NCI-H2227 (cell line): ENCODE measurements at regions not wholly inside any gene's neighbourhood (a gene's known extent, or its start where the extent isn't known, plus 50 kb on each side); places are given as distances from the start of the nearest gene placed in this dataset.

ENCODE experiments used
- DNase-seq: peaks from one replicate; lab custom pipeline; 2025; ENCODE audit not compliant: unreplicated experiment; lab: John Stamatoyannopoulos, UW

DNA sequence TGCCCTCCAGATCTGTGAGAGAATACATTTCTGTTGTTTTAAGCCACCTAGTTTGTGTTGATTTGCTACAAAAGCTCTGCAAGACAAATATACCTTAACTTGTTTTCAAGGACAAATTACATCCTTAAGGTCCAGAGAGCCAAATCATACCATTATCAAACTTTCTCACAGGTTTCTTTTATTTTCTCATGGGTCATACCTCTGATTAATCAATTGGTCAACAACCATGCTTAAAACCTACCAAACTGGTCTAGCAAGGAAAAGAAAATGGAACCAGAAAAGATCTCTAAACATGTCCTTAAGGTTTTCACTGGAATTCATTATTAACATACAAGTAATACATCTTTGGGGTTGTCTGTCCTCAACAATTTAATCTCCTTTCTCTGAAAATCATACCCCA lies 535.0 kb downstream of the CD83 start:
- no peak for DNase-seq

DNA sequence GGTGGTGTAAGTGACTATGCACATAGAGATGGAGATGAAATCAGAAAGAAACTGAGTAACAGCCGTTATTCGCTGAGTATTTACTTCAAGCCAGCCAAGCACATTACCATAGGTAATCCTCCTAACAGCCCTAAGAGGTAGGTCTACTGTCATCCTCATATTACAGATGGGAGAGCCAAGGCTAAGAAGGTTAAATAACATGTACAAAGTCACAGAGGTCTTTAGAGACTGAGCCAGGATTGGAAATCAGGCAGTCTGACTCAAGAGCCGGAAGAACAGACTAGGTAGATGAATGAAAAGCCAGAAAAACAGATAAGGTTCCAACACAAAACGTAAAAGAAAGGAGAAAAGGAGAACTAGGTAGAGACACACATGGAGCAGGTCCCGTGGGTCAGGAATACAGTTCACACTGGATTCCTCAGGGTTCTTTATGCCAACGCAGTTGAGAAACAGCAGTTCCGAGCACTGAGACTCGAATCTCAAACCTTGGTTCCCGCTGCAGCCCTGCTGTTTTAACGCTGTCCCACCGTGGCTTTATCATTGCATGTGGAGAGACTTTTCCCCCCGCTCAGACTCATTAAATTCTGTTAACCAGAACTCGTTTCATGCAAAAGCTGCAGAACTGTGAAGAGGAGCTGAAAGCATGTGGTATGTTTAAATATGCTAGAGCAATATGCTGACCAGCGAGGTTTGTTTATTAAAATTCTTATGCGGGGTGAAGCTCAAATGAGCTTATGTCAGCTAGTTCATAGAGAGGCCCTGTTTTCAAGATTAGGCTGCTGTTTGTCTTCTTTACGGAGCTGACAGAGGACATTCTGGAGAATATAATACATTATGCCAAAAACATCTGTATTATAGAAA lies 537.9 kb downstream of the CD83 start:
- no peak for DNase-seq

DNA sequence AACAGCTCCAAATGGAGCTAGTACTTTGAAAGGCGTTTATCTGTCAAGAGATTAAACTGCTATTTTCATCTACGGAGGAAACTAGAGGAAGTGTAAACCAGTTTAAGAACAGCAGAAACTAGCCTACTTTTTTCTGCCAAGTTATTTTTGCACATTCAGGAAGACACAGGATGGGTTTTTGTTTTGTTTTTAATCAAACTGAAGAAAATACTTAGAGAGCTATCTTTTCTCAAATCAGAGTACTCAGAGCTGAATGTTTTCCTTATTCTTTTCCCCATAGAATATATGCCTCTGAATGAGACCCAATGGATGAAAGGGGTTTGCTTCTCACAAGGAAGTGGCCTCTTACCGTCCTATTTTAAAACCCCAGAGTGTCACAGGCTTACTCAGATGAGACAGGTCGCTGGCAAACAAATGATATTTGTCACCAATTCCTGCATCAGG lies 538.5 kb downstream of the CD83 start:
- no peak for DNase-seq

DNA sequence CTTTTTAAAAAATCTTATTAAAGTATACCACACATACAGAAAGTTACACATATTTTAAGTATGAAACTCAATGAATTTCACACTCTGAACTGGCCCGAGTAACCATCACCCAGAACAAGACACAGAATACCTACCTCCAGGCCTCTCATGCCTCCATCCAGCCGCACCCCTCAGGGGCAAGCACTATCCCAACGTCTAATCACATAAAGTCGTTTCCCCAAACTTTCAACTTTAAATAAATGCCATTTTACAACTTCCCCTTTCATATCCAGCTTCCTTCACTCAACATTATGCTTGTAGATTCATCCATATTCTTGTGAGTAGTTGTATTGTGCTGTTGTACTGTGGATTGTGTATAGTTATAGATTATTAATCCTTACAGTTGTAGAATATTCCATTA lies 539.1 kb downstream of the CD83 start:
- no peak for DNase-seq

DNA sequence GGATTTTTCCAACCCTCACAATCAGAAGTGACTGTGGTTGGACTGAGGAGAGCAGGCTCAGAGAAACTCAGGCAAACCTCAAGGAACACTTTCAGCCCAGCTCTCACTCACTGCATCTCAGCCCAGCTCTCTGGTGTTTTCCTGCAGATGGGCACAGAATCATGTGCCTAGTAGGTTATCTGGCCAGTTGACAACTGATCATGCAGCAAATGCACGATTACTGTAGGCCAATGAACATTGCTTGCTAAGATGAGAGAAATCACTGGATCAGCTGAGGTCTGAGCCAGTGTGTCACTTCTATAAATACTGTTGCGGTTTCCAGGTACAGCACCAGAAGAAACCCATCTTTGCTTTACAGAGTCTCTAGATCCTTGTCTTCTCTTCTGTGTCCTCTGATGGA lies 540.5 kb downstream of the CD83 start:
- DNase-seq: no peak

DNA sequence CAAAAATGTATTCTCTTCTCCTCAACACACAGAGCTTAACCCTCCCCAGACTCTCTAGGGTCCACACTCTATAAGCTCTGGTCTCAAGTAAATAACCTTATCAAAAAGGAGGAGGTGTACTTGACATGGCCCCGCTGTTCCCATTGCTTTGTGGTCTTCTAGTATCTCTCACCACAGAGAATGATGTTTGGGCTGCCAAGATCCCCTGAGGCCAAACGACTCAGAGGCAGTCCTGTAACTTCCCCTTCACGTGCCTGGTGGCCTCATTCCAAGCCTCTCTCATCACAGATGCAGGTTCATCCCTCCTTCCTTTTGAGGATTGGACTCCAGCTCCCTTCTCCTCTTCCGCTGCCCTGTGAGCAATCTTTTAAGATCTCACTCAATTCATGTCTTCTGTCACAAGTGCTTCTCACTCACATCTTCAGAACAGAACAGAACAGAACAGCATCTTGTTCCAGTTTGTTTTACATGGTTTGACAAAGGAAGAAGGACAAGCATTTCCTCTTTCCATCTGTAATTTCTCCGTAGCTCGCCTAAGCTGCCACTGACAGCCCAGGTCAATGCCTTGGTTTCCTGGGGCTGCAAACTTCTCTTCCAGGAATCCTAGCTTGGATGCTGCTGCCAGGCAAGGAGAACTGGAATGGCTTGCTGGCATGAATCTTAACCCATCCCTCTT lies 541.5 kb downstream of the CD83 start:
- DNase-seq: no peak

DNA sequence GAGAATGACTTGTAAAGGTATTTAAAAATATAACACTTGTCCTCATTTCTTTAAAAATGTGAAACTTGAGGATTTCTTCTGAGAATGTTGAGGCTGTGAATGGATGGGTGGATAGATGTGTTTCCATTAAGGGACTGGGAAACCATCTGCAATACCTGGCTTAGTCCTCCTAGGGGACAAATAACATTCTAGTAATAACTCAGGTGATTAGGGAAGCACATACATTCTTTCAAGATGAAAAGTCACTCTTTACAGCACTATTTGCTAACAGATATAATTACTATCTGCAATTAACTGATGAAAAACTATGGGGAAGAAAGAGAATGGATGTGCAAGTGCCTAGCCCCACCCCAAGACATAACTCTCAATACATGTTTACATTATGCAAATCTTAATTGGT lies 542.3 kb downstream of the CD83 start:
- no peak for DNase-seq

DNA sequence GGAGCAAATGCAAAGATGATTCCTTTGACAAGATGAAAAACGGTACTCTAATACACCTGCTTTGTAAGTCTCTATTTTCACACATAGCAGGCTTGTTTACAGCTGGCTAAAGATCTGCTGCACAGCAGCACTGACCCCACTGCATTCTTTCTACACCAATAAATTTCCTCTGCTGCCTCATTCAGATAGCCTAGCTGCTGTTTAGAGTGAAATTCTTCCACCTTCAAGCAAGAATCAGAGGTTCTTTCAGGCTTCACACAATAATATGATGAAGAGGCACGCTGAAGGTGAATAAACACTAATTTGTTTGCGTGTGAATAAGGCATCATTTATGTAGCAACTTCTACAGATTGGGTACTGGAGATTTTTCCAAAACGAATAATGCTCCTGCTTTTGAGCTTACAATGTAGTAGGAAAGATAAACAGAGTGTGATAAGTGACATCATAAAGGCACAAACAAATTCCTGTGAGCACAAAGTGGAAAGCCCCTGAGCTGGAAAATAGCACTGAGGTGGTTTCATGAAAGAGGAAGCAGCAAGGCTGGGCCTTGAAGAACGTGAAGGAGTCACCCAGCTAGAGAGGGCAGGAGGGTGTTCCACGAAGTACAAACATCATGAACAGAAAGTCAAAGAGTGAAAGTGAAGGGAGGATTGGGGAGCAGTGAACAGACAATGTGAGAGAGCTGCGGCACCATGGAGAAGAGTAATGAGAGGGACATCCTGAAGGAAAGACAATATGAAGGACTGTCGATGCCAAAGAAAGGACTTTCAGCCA lies 543.4 kb downstream of the CD83 start:
- DNase-seq: no peak

DNA sequence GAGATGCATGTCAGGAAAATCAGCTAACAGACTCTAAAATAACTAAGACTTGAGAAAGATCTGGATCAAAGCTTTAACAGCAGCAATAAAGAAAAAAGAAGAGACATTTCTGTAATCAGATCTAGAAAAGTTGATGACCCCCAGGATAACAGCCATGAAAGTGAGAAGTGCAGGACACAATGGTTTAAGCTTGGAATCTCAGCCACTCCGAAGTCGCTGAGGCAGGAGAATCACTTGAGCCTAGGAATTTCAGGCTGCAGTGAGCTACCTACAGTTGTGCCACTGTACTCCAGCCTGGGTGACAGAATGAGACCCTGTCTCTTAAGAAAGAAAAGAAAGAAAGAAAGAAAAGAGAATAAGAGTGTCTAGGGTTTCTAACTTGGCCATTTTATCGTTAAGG lies 544.1 kb downstream of the CD83 start:
- DNase-seq: no peak

DNA sequence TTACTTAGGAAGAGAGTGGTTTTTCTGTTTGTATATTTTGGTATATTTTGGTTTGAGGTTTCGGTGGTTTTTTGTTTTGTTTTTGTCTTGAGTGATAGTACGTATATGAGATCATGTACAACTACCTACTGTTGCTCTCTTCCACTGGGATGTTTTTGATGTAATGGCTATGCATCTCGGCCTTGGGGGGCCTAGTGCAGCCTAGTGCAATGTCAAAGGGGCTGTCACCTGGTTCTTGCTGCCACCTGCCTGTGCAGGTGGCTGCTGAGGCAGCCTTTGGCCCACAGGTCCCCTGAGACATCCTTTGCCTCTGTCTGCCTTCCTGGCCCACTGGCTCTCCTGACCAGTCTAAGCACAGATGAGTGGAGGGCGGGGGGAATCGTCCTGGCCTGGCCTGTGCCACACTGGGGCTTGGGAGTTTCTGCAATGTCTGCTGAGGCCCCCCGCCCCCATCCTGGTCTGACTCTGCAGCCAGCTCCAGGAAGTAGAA lies 546.6 kb downstream of the CD83 start:
- no peak for DNase-seq

DNA sequence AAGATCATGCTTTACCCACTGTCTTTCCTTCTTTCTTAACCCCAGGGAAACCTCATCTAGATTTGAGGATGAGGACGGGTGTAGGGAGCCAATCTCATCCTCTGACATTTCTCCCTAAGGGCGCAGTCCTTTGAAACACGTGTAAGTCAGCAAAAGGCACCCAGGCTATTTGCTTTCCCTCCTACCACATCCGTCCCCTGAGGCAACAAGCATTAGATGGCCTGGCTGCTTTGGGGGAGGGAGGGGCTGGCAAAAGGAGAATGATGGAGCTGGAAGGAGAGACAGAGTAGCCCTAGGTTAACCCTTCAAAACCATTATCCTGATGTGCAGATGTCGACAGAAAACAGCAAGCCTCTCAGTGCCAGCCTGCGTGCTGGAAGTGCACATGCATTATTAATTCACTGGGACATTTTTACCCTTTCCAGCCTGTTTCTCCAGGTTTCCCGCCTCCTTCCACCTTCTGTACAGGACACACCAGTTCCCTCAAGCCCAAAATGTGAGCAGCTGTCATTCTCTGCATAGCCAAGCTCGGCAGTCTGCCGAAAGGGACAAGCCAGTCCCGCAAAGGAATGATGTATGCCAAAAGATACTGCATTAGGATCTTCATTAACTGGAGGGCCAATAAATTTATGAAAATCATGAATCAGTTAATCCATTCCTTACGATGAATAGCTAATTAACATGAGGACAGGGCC lies 547.2 kb downstream of the CD83 start:
- no peak for DNase-seq

DNA sequence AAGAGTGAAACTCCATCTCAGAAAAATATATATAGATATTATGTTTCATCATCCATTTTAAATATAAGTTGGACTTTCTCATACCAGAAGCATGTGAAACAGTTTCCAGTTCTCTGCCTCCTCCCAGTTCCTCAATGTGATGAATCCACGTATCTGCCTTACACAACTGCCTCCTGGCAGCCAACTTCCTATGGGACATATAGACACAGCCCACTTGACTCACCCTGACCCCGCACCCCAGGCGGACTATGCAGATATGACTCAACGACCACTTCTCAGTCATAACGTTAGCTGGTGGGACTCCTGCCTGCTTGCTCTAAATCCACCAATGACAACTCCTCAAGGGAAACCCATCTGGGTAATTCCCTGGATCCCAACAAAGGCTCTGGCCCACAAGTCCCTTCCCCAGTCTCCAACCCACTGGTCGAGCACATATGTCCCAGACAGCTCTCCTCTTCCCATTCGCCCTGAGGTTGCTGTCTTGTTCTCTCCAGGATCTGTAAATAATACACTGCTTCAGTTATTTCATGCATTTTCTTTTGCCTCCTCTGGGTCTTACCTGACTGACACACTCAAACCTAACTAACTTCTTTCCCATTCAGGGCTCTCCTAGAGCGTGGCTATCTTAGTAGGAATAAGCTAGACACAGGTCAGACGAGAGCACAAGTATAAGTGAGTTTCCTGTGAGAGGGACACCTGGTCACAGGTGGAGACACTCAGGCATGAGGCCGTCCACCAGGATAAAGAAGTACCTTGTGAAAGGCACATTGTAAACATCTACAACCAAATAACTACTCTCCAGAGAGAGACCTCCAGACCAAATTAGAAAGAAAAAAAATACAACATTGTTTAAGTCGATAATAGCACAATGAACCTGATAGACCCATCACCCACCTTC lies 548.5 kb downstream of the CD83 start:
- no peak for DNase-seq

DNA sequence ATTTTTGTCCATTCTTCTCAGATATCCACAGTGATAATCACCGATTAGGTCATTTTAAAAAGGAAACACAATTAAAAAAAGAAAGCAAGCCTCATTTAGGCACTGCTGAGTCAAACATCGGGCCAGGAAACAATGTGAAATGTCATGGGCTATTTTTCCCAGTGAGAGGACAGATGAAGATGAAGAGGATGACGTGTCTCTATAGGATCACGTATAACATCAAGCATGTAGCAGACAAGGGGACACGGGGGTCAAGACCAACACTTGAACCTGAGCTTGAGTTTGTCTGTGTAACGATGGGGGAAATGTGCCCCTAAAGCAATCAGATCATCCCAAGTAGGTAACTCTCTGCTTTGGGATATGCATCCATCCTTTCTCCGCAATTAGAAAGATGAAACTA lies 553.2 kb downstream of the CD83 start:
- no peak for DNase-seq

DNA sequence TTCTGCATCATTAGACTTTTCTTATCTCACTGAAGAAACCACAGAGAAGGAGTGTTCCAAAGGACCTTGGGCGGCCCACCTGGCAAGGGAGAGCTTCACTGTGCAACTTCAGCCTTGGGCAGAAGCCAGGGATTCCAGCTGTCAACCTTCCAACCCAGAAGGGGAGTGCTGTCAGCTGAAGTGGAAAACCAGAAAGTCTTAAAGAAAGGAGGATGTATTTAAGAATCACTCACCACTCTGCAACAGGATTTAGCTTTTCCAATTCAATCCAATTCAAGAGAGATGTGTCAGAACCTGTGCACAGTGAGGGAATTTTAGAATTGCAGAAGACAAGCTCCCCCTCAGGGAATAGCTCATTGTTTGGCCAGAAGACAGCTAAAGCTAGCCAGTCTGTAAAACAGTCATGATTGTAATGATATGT lies 553.7 kb downstream of the CD83 start:
- DNase-seq: peak; percentile 9

DNA sequence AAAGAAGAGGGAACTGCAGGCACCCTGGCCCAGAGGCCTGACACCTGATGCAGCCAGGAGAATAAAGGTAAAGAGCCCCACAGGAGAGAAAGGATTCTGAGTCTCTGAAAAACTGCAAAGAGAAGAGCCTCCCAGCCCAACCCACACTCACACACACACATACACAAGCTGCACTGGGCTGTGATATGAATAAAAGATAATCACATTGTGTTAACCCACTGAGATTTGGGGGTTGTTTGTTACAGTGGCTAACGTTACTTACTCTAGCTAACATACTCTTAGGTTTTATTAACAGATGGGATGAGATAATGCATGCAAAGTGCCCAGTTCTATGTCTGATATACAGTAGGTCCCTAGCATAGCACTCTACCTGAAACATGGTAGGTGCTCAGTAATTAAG lies 554.4 kb downstream of the CD83 start:
- DNase-seq: no peak

DNA sequence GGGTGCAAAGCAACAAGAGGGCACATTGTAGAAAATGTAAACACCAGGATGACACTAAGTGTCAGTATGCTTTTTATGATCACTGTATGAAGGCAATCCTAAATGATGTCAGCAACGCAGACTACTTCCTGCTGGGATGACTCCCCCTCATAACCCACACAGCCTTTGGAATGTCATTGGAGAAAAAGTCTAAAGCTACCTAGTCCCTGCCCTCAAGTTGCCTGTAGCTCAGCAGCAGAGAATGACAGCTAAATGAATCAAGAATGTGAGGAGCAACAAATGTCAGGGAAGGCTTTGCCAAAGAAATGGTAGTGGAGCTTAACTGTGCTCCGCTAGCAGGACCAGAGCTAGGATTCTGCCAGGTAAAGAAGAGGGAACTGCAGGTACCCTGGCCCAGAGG lies 555.6 kb downstream of the CD83 start:
- no peak for DNase-seq

DNA sequence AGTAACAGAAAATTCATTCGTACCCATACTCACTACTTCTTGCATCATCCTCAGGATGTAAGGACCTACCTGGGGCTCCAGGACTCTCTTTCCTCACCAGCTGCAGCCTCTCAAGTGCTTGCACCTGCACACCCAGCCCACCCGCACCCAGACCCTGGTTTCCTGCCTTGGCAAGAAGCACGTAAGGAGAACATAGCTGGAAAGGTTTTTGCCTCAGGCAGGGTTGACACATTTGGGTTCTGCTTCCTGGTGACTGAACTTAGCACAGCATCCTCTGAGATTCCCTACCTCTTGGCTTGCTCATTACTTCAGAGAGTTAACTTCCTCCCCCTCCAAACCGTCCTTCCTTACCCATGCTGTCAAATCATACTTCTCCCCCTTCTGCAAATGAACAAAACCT lies 556.9 kb downstream of the CD83 start:
- DNase-seq: no peak

DNA sequence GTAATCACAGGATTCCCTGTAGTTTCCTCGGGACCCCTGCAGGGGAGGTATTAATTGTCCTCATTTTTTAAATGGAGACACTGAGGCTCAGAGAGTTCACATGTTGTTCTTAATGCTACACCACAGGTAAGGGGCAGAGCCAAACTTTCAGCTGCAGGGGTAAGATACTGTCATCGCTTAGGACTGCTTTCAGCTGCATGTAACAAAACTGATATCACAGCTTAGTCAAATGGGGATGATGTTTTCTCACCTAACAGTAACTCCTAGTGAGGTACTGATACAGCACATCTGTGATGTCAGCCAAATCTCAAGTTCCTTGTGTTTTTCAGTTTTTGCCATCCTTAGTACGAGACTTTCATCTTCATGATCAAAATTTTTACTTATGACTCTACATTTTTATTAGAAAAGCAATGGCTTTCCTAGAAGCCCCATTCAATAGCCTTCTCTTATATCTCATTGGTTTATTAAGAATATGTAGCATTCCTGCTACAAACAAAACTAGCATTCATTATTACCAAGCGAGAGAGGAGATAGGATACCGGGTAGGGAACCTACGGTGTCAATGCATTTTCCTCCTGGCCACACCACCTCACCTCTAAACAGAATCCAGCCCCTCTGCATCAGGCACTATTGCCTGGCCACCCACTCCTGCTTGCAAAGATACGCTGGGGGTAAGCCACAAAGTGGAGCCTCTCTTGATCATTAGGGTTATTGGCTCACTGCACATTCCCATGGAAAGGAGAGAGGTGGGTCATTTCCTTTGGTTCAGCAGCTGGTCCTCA lies 557.5 kb downstream of the CD83 start:
- DNase-seq: no peak

DNA sequence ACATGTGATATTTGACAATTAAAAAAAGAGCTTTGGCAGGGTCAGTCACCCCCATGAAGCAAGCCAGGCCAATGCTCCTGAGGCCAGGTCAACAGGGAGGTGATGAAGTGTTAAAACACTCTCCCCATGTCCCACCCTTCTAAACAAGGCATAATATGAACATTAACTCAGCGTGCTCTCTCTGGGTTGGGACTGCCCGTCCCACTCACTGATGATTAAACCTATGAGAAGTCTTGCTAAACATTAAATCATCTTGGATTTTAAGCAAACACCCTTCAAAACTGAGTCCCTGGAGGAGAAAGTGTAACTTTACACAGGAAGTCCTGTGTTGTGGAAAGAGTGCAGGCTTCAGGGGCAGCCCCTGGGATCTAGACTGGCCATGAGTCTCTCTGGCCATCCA lies 558.5 kb downstream of the CD83 start:
- no peak for DNase-seq
